ENCODE measurements at regions not wholly inside any gene's neighbourhood (a gene's known extent, or its start where the extent isn't known, plus 50 kb on each side); places are given as distances from the start of the nearest gene placed in this dataset.

- TF ChIP-seq CTCF (IDR thresholded peaks at IDR 0.05) = no peak
- no peak for TF ChIP-seq POLR2A (IDR thresholded peaks at IDR 0.05)
These were observed 160.0 kb upstream of the UMPS start for GRCh38 chr3:124570232-124570631.
